DND-41 (cell line): ENCODE measurements at regions not wholly inside any gene's neighbourhood (a gene's known extent, or its start where the extent isn't known, plus 50 kb on each side); places are given as distances from the start of the nearest gene placed in this dataset.

ENCODE experiments used
- ATAC-seq: fragments of 200-7000 bp; cut with Tn5 transposase; 3 replicates; pipeline ENCODE4 v1.9.1; 2021; ENCODE audit warnings: low read depth; ENCODE audit not compliant: insufficient read depth
- DNase-seq: peaks from one replicate; pipeline ENCODE4 v3.0.0-alpha.2; 2020
- H2AFZ ChIP-seq: 2 replicates; pipeline ENCODE4 v1.6.0; 2012; ENCODE audit warnings: low read depth, low read length
- H3K27ac ChIP-seq: 2 replicates; pipeline ENCODE4 v1.5.1; 2012; ENCODE audit warnings: low read length, inconsistent platforms
- H3K27me3 ChIP-seq: fragments of 200-600 bp; sonication (generic); 2 replicates; pipeline ENCODE4 v1.6.0; 2012; ENCODE audit warnings: low read length, mild to moderate bottlenecking, inconsistent platforms; ENCODE audit not compliant: insufficient read depth, poor library complexity
- H3K36me3 ChIP-seq: 2 replicates; pipeline ENCODE4 v1.5.1; 2012; ENCODE audit warnings: low read length, inconsistent platforms; ENCODE audit not compliant: insufficient read depth
- H3K4me1 ChIP-seq: 2 replicates; pipeline ENCODE4 v1.5.1; 2012; ENCODE audit warnings: mild to moderate bottlenecking, low read length; ENCODE audit not compliant: insufficient read depth
- H3K4me2 ChIP-seq: 2 replicates; pipeline ENCODE4 v1.6.0; 2012; ENCODE audit warnings: mild to moderate bottlenecking, moderate library complexity, low read length, inconsistent platforms; ENCODE audit not compliant: insufficient read depth
- H3K4me3 ChIP-seq, 2 experiments: fragments of 200-600 bp in 1 of 2; shearing (Covaris generic) in 1 of 2; 2 replicates each; pipeline ENCODE4 v1.5.1; 2012 to 2016; ENCODE audit warnings: inconsistent platforms in 2 of 2, low read length in 2 of 2, mild to moderate bottlenecking in 2 of 2, low read depth in 1 of 2, moderate library complexity in 1 of 2
- H3K79me2 ChIP-seq: 2 replicates; pipeline ENCODE4 v1.6.0; 2012; ENCODE audit warnings: low read length, inconsistent platforms; ENCODE audit not compliant: insufficient read depth
- H3K9ac ChIP-seq: 2 replicates; pipeline ENCODE4 v1.6.0; 2012; ENCODE audit warnings: low read depth, mild to moderate bottlenecking, inconsistent platforms, low read length, moderate library complexity
- H3K9me3 ChIP-seq: 2 replicates; pipeline ENCODE4 v1.5.1; 2012; ENCODE audit warnings: low read length, moderate library complexity, mild to moderate bottlenecking, inconsistent platforms; ENCODE audit not compliant: insufficient read depth, severe bottlenecking
- H4K20me1 ChIP-seq: 2 replicates; pipeline ENCODE4 v1.6.0; 2012; ENCODE audit warnings: low read length; ENCODE audit not compliant: insufficient read depth
- EZH2 ChIP-seq: IDR thresholded peaks from 3 replicates; pipeline ENCODE4 v1.6.1; 2012; ENCODE audit warnings: borderline replicate concordance, low read depth, mild to moderate bottlenecking, moderate library complexity, low read length, inconsistent platforms; ENCODE audit not compliant: severe bottlenecking
- TF ChIP-seq, protein P1 (sequence below): IDR thresholded peaks from 2 replicates; pipeline ENCODE4 v1.5.1; 2012; ENCODE audit warnings: borderline replicate concordance, low read length, moderate library complexity, mild to moderate bottlenecking; ENCODE audit not compliant: poor library complexity, severe bottlenecking; ENCODE audit errors: extremely low read depth

DNA sequence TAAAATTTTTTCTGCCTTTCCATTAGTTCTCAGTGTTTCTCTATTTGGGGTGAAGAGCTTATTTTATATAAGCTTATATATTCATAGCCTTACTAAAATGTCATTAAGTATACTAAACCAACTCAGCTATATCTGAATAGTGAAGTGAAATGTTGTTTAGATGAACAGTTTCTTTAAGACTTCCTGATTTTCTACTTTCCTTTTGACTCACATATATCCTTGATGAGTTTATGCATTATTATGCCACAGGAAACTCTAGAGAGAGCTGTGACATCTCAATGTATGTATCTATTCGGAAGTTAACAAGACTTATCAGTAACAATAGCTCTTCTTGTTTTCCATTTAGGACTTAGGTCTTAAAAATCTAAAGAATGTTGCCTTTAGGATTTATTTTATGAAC lies 1491.8 kb upstream of the IGFBP7 start:
- no peak for DNase-seq
- no peaks in the 10 kb centered on the region for H3K36me3 ChIP-seq
- TF ChIP-seq EZH2 = no peak
- TF ChIP-seq, protein P1, sequence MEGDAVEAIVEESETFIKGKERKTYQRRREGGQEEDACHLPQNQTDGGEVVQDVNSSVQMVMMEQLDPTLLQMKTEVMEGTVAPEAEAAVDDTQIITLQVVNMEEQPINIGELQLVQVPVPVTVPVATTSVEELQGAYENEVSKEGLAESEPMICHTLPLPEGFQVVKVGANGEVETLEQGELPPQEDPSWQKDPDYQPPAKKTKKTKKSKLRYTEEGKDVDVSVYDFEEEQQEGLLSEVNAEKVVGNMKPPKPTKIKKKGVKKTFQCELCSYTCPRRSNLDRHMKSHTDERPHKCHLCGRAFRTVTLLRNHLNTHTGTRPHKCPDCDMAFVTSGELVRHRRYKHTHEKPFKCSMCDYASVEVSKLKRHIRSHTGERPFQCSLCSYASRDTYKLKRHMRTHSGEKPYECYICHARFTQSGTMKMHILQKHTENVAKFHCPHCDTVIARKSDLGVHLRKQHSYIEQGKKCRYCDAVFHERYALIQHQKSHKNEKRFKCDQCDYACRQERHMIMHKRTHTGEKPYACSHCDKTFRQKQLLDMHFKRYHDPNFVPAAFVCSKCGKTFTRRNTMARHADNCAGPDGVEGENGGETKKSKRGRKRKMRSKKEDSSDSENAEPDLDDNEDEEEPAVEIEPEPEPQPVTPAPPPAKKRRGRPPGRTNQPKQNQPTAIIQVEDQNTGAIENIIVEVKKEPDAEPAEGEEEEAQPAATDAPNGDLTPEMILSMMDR = no peak
- H3K27ac ChIP-seq = no peak overlapping the region
- H3K9me3 ChIP-seq = no peaks in the 10 kb centered on the region
- H3K9ac ChIP-seq = no peak overlapping the region
- no peaks in the 10 kb centered on the region for H4K20me1 ChIP-seq
- H3K4me2 ChIP-seq = no peak overlapping the region
- H3K27me3 ChIP-seq = no peaks in the 10 kb centered on the region
- H3K79me2 ChIP-seq = no peaks in the 10 kb centered on the region
- no peak overlapping the region for H3K4me3 ChIP-seq
- H3K4me1 ChIP-seq = no peaks in the 10 kb centered on the region
- no peak overlapping the region for H2AFZ ChIP-seq
- no peak for ATAC-seq

DNA sequence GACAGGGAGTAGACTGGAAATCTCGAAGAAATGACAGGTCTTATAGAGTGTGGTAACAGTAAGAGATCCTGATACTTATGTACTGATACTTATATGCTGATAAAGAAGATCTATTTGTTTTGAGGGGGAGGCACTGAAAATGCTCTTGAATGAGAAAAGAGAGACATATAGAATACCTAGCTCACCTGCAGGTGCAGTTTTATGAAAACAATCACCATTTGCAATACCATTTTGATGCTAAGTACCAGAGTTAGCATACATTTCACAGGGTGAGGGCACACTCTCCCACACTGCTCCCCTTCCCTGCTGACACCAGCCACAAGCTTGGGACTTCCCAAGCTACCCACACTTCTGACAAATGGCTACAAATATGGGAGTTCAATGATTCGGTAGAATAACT lies 1490.1 kb upstream of the IGFBP7 start:
- no peak overlapping the region for H3K4me3 ChIP-seq
- no peaks in the 10 kb centered on the region for H3K79me2 ChIP-seq
- no peak overlapping the region for H3K4me2 ChIP-seq
- no peak overlapping the region for H3K9ac ChIP-seq
- H3K27ac ChIP-seq = no peak overlapping the region
- no peak for DNase-seq
- no peak overlapping the region for H2AFZ ChIP-seq
- no peaks in the 10 kb centered on the region for H3K9me3 ChIP-seq
- H3K4me1 ChIP-seq = no peaks in the 10 kb centered on the region
- no peak for TF ChIP-seq EZH2
- TF ChIP-seq, protein P1 = no peak
- H4K20me1 ChIP-seq = no peaks in the 10 kb centered on the region
- no peaks in the 10 kb centered on the region for H3K27me3 ChIP-seq
- no peak for ATAC-seq
- no peaks in the 10 kb centered on the region for H3K36me3 ChIP-seq

DNA sequence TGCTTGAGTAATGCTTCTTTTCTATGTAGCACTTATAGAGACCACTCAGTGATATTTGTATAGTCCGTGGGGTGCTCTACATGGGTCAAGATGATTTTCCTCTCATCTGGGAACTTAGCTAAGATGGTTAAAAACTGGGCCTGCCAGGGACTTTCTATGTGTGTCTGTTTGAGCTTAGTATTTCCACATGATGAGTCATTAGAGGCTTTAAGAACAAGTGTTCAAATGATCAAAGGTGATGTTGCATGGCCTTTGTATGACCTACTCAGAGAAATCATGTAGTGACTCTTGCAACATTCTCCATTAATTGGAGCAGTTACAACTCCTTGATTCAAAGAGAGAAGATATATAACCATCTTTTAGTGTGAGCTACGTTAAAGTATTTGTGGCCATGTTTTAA lies 1480.5 kb upstream of the IGFBP7 start:
- H3K27ac ChIP-seq = no peak overlapping the region
- no peaks in the 10 kb centered on the region for H3K36me3 ChIP-seq
- no peak overlapping the region for H3K4me3 ChIP-seq
- no peak overlapping the region for H2AFZ ChIP-seq
- no peak overlapping the region for H3K9ac ChIP-seq
- no peaks in the 10 kb centered on the region for H4K20me1 ChIP-seq
- H3K79me2 ChIP-seq = no peaks in the 10 kb centered on the region
- no peak for DNase-seq
- H3K4me2 ChIP-seq = no peak overlapping the region
- H3K9me3 ChIP-seq = no peaks in the 10 kb centered on the region
- H3K4me1 ChIP-seq = no peaks in the 10 kb centered on the region
- no peak for ATAC-seq
- TF ChIP-seq, protein P1 = no peak
- no peak for TF ChIP-seq EZH2
- no peaks in the 10 kb centered on the region for H3K27me3 ChIP-seq

DNA sequence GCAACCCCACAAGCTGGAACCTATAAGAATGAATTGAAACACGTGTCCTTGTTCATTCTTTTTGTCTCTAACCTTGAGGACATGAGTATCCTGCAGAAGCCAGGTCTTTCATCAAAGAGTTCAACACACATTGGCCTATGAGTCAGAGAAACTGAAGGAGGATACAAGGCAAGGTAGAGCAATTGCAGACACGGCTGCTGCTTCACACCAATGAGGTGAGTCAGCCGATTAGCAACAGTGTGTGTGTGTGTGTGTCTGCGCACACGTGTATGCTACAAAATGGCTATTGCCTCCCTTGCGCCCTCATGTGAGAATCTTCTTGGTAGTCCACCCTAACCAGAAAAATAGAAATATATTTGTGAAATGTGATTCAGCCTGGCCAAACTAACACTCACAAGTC lies 1477.7 kb upstream of the IGFBP7 start:
- H3K4me1 ChIP-seq = no peaks in the 10 kb centered on the region
- H3K4me2 ChIP-seq = no peak overlapping the region
- TF ChIP-seq, protein P1 = no peak
- no peak for TF ChIP-seq EZH2
- H3K27ac ChIP-seq = no peak overlapping the region
- no peak overlapping the region for H3K4me3 ChIP-seq
- DNase-seq = no peak
- H2AFZ ChIP-seq = no peak overlapping the region
- no peaks in the 10 kb centered on the region for H3K9me3 ChIP-seq
- ATAC-seq = no peak
- H3K27me3 ChIP-seq = no peaks in the 10 kb centered on the region
- H3K79me2 ChIP-seq = no peaks in the 10 kb centered on the region
- H4K20me1 ChIP-seq = no peaks in the 10 kb centered on the region
- H3K36me3 ChIP-seq = no peaks in the 10 kb centered on the region
- H3K9ac ChIP-seq = no peak overlapping the region
